MM.1S (cell line): ENCODE measurements at regions not wholly inside any gene's neighbourhood (a gene's known extent, or its start where the extent isn't known, plus 50 kb on each side); places are given as distances from the start of the nearest gene placed in this dataset.

Source experiments
- EZH2 ChIP-seq: fragments of 300-600 bp; sonication (generic); optimal IDR thresholded peaks from 2 replicates; pipeline ENCODE3; 2017; ENCODE audit warnings: low read depth, mild to moderate bottlenecking, antibody characterized with exemption, low read length, mixed read lengths
- TF ChIP-seq, protein P1 (sequence below): fragments of 300-600 bp; sonication (generic); IDR thresholded peaks from 2 replicates; pipeline ENCODE4 v1.5.1; 2016; ENCODE audit warnings: antibody characterized with exemption, low read length, mixed read lengths

GRCh38 chr3:15861163-15861562 is 63.4 kb upstream of the ANKRD28 start:
- TF ChIP-seq, protein P1, sequence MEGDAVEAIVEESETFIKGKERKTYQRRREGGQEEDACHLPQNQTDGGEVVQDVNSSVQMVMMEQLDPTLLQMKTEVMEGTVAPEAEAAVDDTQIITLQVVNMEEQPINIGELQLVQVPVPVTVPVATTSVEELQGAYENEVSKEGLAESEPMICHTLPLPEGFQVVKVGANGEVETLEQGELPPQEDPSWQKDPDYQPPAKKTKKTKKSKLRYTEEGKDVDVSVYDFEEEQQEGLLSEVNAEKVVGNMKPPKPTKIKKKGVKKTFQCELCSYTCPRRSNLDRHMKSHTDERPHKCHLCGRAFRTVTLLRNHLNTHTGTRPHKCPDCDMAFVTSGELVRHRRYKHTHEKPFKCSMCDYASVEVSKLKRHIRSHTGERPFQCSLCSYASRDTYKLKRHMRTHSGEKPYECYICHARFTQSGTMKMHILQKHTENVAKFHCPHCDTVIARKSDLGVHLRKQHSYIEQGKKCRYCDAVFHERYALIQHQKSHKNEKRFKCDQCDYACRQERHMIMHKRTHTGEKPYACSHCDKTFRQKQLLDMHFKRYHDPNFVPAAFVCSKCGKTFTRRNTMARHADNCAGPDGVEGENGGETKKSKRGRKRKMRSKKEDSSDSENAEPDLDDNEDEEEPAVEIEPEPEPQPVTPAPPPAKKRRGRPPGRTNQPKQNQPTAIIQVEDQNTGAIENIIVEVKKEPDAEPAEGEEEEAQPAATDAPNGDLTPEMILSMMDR = no peak
- TF ChIP-seq EZH2 = no peak
